CD4-positive, alpha-beta T cell (primary cell): ENCODE measurements at regions not wholly inside any gene's neighbourhood (a gene's known extent, or its start where the extent isn't known, plus 50 kb on each side); places are given as distances from the start of the nearest gene placed in this dataset.

Experiments used
- ATAC-seq: fragments of 200-7000 bp; cut with Tn5 transposase; one replicate; pipeline ENCODE4 v1.10.0; 2022; ENCODE audit warnings: mild to moderate bottlenecking; ENCODE audit not compliant: poor library complexity
- CTCF ChIA-PET: fragments of 350-600 bp; sonication (Branson Sonifier 250); formaldehyde crosslinking; loops from one replicate; lab custom pipeline; 2021; ENCODE audit warnings: antibody characterized with exemption, inconsistent platforms; lab: Charles Lee
- POLR2A ChIA-PET: fragments of 350-600 bp; sonication (Branson Sonifier 250); formaldehyde crosslinking; loops from one replicate; lab custom pipeline; 2021; ENCODE audit warnings: antibody characterized with exemption, inconsistent platforms; lab: Charles Lee
- DNase-seq, 14 experiments: peaks; one replicate each; pipeline ENCODE4 v3.0.0-alpha.2; 2013 to 2020; ENCODE audit warnings: mixed read lengths in 2 of 14
- H3K27ac ChIP-seq, 2 donors: one replicate each; pipeline versions ENCODE4 v1.5.1 to v1.7.0; 2013; ENCODE audit warnings: low read length in 2 of 2, low read depth in 1 of 2, mild to moderate bottlenecking in 1 of 2
- H3K27me3 ChIP-seq, 2 experiments: 1 replicate in 1 of 2; 2 replicates in 1 of 2; pipeline versions ENCODE4 v1.6.1 to v1.7.0; 2013; ENCODE audit warnings: low read length in 2 of 2, control low read depth in 1 of 2, mild to moderate bottlenecking in 1 of 2, moderate library complexity in 1 of 2; ENCODE audit not compliant: insufficient read depth in 2 of 2, control insufficient read depth in 1 of 2
- H3K36me3 ChIP-seq: one replicate; pipeline ENCODE4 v1.6.1; 2013; ENCODE audit warnings: low read length, control low read depth; ENCODE audit not compliant: insufficient read depth
- H3K4me1 ChIP-seq: one replicate; pipeline ENCODE4 v1.6.1; 2013; ENCODE audit warnings: low read length, control low read depth; ENCODE audit not compliant: insufficient read depth
- H3K4me3 ChIP-seq: one replicate; pipeline ENCODE4 v1.5.1; 2013; ENCODE audit warnings: mild to moderate bottlenecking, low read length, moderate library complexity
- H3K9me3 ChIP-seq, 2 experiments: 1 replicate in 1 of 2; 2 replicates in 1 of 2; pipeline versions ENCODE4 v1.6.1 to v1.7.0; 2013; ENCODE audit warnings: low read length in 2 of 2, mild to moderate bottlenecking in 2 of 2, control low read depth in 1 of 2, moderate library complexity in 1 of 2; ENCODE audit not compliant: control insufficient read depth in 1 of 2, insufficient read depth in 1 of 2
- H3K27ac Mint-ChIP-seq: one replicate; pipeline ENCODE4 v1.8.0; 2020; ENCODE audit warnings: mixed read lengths
- H3K27me3 Mint-ChIP-seq: one replicate; pipeline ENCODE4 v1.8.0; 2021; ENCODE audit warnings: mixed read lengths
- H3K36me3 Mint-ChIP-seq: one replicate; pipeline ENCODE4 v1.8.0; 2021; ENCODE audit warnings: low read depth, mixed read lengths
- H3K4me1 Mint-ChIP-seq: one replicate; pipeline ENCODE4 v1.8.0; 2021; ENCODE audit warnings: low read depth, mixed read lengths
- H3K4me3 Mint-ChIP-seq: one replicate; pipeline ENCODE4 v1.8.0; 2020; ENCODE audit warnings: mild to moderate bottlenecking, mixed read lengths
- H3K9me3 Mint-ChIP-seq: one replicate; pipeline ENCODE4 v1.8.0; 2020; ENCODE audit warnings: mixed read lengths
- intact Hi-C, 2 experiments: fragments of 100-400 bp; cut with DNase I in 1 of 2; cut with micrococcal nuclease in 1 of 2; formaldehyde crosslinking; loops; one replicate each; pipeline versions ENCODE4 v1.15.1 to v1.9.0; 2023 to 2025; cut with DNase I, micrococcal nuclease
- TF ChIP-seq, protein P1 (sequence below): fragments of 200-600 bp; IDR thresholded peaks from one replicate; pipeline ENCODE4 v1.8.0; 2022; ENCODE audit warnings: antibody characterized with exemption, mild to moderate bottlenecking

DNA sequence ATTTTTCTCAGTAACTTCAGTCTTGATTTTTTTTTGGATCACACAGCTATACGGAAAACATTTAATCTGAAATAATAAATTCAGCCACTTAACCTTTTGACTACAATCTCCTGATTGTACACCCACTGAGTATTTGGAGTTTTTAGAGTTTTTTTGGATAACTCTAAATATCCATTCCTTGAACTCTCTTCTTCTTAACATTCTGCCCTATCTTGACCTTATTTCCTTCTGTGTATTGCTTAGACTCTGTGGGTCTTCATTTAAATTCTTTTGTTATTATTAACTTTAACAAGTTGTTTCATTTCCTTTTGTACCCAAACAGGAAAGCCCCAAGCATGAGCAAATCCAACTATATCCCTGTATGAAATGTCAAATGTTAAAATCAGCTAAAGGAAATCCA lies 170.2 kb upstream of the PTCHD4 start:
- TF ChIP-seq, protein P1, sequence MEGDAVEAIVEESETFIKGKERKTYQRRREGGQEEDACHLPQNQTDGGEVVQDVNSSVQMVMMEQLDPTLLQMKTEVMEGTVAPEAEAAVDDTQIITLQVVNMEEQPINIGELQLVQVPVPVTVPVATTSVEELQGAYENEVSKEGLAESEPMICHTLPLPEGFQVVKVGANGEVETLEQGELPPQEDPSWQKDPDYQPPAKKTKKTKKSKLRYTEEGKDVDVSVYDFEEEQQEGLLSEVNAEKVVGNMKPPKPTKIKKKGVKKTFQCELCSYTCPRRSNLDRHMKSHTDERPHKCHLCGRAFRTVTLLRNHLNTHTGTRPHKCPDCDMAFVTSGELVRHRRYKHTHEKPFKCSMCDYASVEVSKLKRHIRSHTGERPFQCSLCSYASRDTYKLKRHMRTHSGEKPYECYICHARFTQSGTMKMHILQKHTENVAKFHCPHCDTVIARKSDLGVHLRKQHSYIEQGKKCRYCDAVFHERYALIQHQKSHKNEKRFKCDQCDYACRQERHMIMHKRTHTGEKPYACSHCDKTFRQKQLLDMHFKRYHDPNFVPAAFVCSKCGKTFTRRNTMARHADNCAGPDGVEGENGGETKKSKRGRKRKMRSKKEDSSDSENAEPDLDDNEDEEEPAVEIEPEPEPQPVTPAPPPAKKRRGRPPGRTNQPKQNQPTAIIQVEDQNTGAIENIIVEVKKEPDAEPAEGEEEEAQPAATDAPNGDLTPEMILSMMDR, result no peak
- no peaks in the 10 kb centered on the region for H3K36me3 Mint-ChIP-seq
- H3K27ac Mint-ChIP-seq, result no peak overlapping the region
- POLR2A ChIA-PET, result no interaction called here
- H3K4me3 ChIP-seq, result no peak overlapping the region
- H3K9me3 Mint-ChIP-seq, result peaks cover 1% of the 10 kb centered on the region
- DNase-seq, result no peak
- CTCF ChIA-PET, result no interaction called here
- no peaks in the 10 kb centered on the region for H3K4me1 Mint-ChIP-seq
- H3K27me3 Mint-ChIP-seq, result no peaks in the 10 kb centered on the region
- H3K27me3 ChIP-seq, result no peaks in the 10 kb centered on the region
- no peak overlapping the region for H3K4me3 Mint-ChIP-seq
- no peaks in the 10 kb centered on the region for H3K4me1 ChIP-seq
- no peak for ATAC-seq
- intact Hi-C loops, result no loop called here
- no peaks in the 10 kb centered on the region for H3K9me3 ChIP-seq
- no peak overlapping the region for H3K27ac ChIP-seq
- H3K36me3 ChIP-seq, result no peaks in the 10 kb centered on the region

DNA sequence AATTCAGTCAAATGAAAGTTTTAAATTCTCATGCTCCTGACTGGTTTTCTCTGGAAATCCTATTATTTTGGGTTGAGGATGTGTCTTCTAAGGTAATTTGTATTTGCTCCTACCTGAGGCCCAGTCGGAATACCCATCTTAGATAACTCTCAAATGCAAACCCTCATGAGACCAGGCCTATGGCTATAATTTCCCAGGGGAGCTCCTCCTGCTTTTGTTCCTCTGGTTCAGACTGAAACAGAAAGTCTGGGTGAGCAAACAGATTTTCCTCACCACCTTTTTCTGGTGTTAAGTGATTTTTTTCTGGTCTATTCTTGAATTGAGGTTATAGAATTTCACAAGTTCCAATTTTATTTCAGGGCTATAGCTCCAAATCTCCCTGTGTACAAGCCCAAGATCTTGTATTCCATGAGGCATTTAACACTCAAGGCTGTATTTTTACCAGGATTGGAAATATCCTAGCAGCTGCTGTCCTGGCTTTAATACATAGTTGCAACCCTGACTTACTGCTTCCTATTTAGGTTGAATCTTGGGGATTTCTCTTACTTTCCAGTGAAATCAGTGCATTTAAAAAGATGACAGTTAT lies 169.1 kb upstream of the PTCHD4 start:
- TF ChIP-seq, protein P1, result no peak
- no peak overlapping the region for H3K4me3 Mint-ChIP-seq
- H3K4me1 Mint-ChIP-seq, result no peaks in the 10 kb centered on the region
- DNase-seq (no peak), ATAC-seq (no peak)
- Histone ChIP-seq H3K36me3 (no peaks in the 10 kb centered on the region), H3K4me1 (no peaks in the 10 kb centered on the region), H3K27ac (no peak overlapping the region), H3K9me3 (no peaks in the 10 kb centered on the region), H3K27me3 (no peaks in the 10 kb centered on the region), H3K4me3 (no peak overlapping the region)
- H3K9me3 Mint-ChIP-seq, result peaks cover 1% of the 10 kb centered on the region
- POLR2A ChIA-PET, result no interaction called here
- intact Hi-C loops, result no loop called here
- H3K27ac Mint-ChIP-seq, result no peak overlapping the region
- CTCF ChIA-PET, result no interaction called here
- no peaks in the 10 kb centered on the region for H3K27me3 Mint-ChIP-seq
- H3K36me3 Mint-ChIP-seq, result no peaks in the 10 kb centered on the region

DNA sequence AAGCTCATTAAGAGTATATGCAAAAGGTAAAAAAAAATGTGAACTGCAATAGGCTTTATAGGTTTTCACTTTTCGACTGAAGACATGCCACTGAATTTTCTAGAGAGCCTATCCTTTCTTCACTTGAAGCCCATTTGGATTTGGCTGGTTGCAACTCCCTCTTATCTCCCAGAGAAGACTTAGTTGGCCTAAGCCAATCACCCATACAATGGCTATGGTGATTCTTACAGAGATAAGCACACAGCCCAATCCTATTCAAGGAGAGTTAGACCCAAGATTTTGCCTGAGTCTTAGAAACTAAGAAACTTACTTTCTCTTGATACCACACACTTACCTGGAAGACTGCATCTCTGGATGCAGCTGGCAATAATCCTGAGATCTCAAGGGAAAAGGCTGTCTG lies 167.3 kb upstream of the PTCHD4 start:
- TF ChIP-seq, protein P1, result no peak
- CTCF ChIA-PET, result interaction anchor here (0.7 kb wide), 1 partner anchor 31 kb away, joined by 3 read pairs; no protein-coding TSS in a partner anchor
- Mint-ChIP-seq H3K27me3 (no peaks in the 10 kb centered on the region), H3K36me3 (no peaks in the 10 kb centered on the region), H3K4me1 (no peaks in the 10 kb centered on the region), H3K9me3 (no peaks in the 10 kb centered on the region), H3K27ac (no peak overlapping the region), H3K4me3 (no peak overlapping the region)
- POLR2A ChIA-PET, result no interaction called here
- H3K4me3 ChIP-seq, result no peak overlapping the region
- no peaks in the 10 kb centered on the region for H3K36me3 ChIP-seq
- no peak for DNase-seq
- no peak overlapping the region for H3K27ac ChIP-seq
- no peaks in the 10 kb centered on the region for H3K27me3 ChIP-seq
- intact Hi-C loops, result no loop called here
- no peaks in the 10 kb centered on the region for H3K4me1 ChIP-seq
- H3K9me3 ChIP-seq, result no peaks in the 10 kb centered on the region
- ATAC-seq, result no peak
